Mesothelial cell of epicardium (in vitro differentiated cells): ENCODE measurements at regions not wholly inside any gene's neighbourhood (a gene's known extent, or its start where the extent isn't known, plus 50 kb on each side); places are given as distances from the start of the nearest gene placed in this dataset.

Source experiments
- DNase-seq, 2 experiments: peaks; one replicate each; pipeline ENCODE4 v3.0.0; 2021; ENCODE audit warnings: low spot score in 2 of 2; ENCODE audit not compliant: unreplicated experiment in 2 of 2
- H3K27ac Mint-ChIP-seq: 2 replicates; pipeline ENCODE4 v1.8.0; 2021; ENCODE audit warnings: mixed read lengths
- H3K27me3 Mint-ChIP-seq: 2 replicates; pipeline ENCODE4 v1.8.0; 2021; ENCODE audit warnings: low read depth, mixed read lengths
- H3K36me3 Mint-ChIP-seq: 2 replicates; pipeline ENCODE4 v1.8.0; 2021; ENCODE audit warnings: mixed read lengths
- H3K4me1 Mint-ChIP-seq: 2 replicates; pipeline ENCODE4 v1.8.0; 2021; ENCODE audit warnings: mixed read lengths
- H3K4me3 Mint-ChIP-seq: 2 replicates; pipeline ENCODE4 v1.8.0; 2021; ENCODE audit warnings: mild to moderate bottlenecking, moderate library complexity, mixed read lengths
- H3K9me3 Mint-ChIP-seq: 2 replicates; pipeline ENCODE4 v1.8.0; 2021; ENCODE audit warnings: mixed read lengths
- CTCF ChIP-seq: fragments of 200-600 bp; sonication (generic); IDR thresholded peaks from one replicate; pipeline ENCODE4 v1.5.0; 2021; ENCODE audit warnings: antibody characterized with exemption; ENCODE audit not compliant: unreplicated experiment

DNA sequence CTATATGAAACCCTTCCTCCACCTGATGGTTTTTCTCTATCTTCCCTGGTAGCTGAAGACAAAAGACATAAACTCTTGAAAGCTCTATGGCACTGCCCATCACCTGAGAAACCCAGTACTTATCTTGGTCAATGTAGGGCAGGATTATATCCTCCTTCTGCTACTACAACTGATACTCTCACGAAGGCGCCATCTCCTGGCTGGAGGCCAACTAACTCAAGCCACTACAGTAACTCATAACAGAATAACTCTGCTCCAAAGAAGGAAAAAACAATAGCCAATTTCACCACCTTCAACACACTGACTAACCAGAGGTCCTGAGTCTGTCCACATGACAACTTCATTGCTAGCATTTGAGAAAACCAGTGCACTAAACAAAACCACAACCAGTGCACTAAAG is 409.2 kb downstream of the CETN3 start:
- no peak for TF ChIP-seq CTCF
- Mint-ChIP-seq H3K36me3 (no peaks in the 10 kb centered on the region), H3K9me3 (peaks cover 30% of the 10 kb centered on the region), H3K4me1 (no peaks in the 10 kb centered on the region), H3K4me3 (no peak overlapping the region), H3K27ac (no peak overlapping the region), H3K27me3 (no peaks in the 10 kb centered on the region)
- no peak for DNase-seq

DNA sequence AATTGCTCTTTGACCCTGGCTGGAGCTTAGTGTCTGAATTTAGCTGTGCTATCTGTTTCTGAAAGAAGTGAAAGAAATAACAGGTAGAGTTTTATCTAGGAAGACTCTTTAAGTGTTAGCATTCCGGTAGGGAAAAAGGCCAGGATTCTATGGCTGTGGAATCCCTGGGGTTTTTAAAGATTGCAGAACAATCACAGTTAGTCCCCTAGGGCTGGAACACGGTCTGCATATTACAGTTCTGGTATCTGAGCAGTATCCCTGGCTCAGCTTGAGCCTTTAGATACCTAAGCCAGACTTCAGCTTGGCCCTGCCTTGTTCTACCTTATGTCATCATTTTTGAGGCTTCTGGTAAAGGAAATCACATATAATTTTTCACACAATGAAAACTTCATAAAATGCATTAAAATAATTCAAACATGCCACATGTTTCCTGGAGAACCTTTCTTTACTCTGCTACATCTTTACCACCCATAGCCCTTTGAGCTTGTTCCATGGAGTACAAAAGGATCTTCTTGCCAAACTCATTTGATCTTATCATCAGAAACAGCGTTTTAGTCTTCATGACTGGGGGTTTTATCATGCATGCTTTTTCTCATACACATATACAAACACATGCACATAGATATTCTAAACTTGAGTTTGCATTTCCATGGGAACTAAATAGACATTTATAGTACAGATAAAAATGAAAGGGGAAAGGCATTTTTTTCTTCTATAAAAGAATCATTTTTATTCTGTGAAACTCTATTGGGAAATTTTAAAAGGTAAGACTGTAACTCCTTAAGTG is 410.8 kb downstream of the CETN3 start:
- no peak overlapping the region for H3K27ac Mint-ChIP-seq
- no peaks in the 10 kb centered on the region for H3K27me3 Mint-ChIP-seq
- no peaks in the 10 kb centered on the region for H3K4me1 Mint-ChIP-seq
- no peaks in the 10 kb centered on the region for H3K36me3 Mint-ChIP-seq
- no peak overlapping the region for H3K4me3 Mint-ChIP-seq
- peaks cover 16% of the 10 kb centered on the region for H3K9me3 Mint-ChIP-seq
- no peak for DNase-seq
- no peak for TF ChIP-seq CTCF

DNA sequence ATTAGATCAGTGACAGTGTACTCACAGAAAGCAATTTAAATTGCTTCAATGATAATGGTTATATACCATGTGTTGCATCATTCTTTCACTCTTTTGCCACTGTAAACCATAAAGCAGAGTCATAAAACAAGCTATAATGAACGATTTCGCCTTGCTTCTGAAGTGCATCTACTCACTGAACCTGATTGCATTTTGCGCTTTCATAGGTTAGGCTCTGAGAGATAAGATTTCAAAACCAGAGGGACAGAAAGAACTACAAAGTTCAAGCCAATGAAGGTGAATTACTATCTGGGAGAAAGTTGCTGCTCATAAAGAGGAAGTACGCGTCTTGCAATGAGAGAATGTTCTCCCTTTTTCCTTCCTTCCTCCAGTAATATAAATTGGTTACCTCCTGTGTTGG is 412.7 kb downstream of the CETN3 start:
- Mint-ChIP-seq H3K4me3 (no peak overlapping the region), H3K27ac (no peak overlapping the region), H3K36me3 (no peaks in the 10 kb centered on the region), H3K9me3 (peaks cover 7% of the 10 kb centered on the region), H3K4me1 (no peaks in the 10 kb centered on the region), H3K27me3 (no peaks in the 10 kb centered on the region)
- TF ChIP-seq CTCF = no peak
- DNase-seq = no peak

DNA sequence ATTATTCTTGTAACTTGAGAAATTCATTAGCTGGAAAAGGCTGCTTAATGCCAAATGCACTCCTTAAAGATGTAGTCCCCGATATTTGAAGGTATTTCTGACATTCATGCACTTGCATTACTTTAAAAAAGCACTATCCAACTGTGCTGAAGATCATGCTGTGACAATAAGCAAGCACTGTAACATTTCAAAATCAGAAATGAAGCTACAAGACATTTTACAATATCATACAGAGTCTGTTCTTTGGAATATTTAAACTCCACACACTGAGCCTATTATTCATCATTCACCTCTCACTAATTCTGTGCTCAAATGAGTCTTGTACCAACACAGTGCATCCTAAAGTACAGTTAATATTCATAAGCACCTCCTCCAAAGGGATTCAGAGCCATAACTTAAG is 413.2 kb downstream of the CETN3 start:
- no peak for TF ChIP-seq CTCF

DNA sequence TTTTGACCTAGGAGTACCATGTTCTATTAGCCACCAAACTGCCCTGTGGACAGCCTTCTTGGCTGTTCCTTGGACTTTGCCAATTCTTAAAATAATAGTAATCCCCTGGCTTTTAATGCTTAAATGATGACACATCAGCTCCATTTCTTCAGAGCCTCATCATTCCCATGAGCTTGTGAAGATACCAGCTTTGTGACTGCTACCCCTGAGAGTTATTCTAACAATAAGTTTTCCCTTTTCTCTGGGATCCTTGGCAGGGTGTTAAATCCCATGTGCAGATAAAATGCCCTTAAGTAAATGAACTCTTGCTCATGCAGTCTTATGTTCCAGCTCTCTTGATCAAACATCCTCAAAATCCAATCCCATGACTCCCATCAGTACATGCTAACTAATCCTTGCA is 415.3 kb downstream of the CETN3 start:
- Mint-ChIP-seq H3K9me3 (no peaks in the 10 kb centered on the region), H3K27ac (no peak overlapping the region), H3K4me1 (no peaks in the 10 kb centered on the region), H3K27me3 (no peaks in the 10 kb centered on the region), H3K4me3 (no peak overlapping the region), H3K36me3 (no peaks in the 10 kb centered on the region)
- TF ChIP-seq CTCF = no peak
- DNase-seq = no peak

More for the DNA sequence above, 413.2 kb downstream of the CETN3 start:
- no peak for DNase-seq
- no peak overlapping the region for H3K4me3 Mint-ChIP-seq
- H3K36me3 Mint-ChIP-seq = no peaks in the 10 kb centered on the region
- no peaks in the 10 kb centered on the region for H3K27me3 Mint-ChIP-seq
- H3K27ac Mint-ChIP-seq = no peak overlapping the region
- no peaks in the 10 kb centered on the region for H3K4me1 Mint-ChIP-seq
- peaks cover 3% of the 10 kb centered on the region for H3K9me3 Mint-ChIP-seq
